H9 (cell line): ENCODE measurements at regions not wholly inside any gene's neighbourhood (a gene's known extent, or its start where the extent isn't known, plus 50 kb on each side); places are given as distances from the start of the nearest gene placed in this dataset.

ENCODE experiments used
- DNase-seq: peaks from one replicate; pipeline ENCODE4 v3.0.0-alpha.2; 2017
- H2AFZ ChIP-seq: one replicate; pipeline ENCODE4 v1.6.1; 2013; ENCODE audit warnings: mild to moderate bottlenecking, low read length, control low read depth, moderate library complexity
- H2AK5ac ChIP-seq: 2 replicates; pipeline ENCODE4 v1.6.1; 2013; ENCODE audit warnings: low read length, control low read depth, mixed read lengths; ENCODE audit not compliant: insufficient read length
- H2BK120ac ChIP-seq: one replicate; pipeline ENCODE4 v1.6.1; 2013; ENCODE audit warnings: low read depth, mild to moderate bottlenecking, low read length, control low read depth, inconsistent platforms; ENCODE audit not compliant: poor library complexity, severe bottlenecking
- H2BK12ac ChIP-seq: 2 replicates; pipeline ENCODE4 v1.6.1; 2013; ENCODE audit warnings: low read length, control low read depth, mixed read lengths, low read depth; ENCODE audit not compliant: insufficient read length
- H2BK15ac ChIP-seq: 2 replicates; pipeline ENCODE4 v1.6.1; 2013; ENCODE audit warnings: low read depth, low read length, control low read depth
- H2BK20ac ChIP-seq: one replicate; pipeline ENCODE4 v1.6.1; 2013; ENCODE audit warnings: low read depth, mild to moderate bottlenecking, low read length, control low read depth, inconsistent platforms; ENCODE audit not compliant: poor library complexity, severe bottlenecking
- H2BK5ac ChIP-seq: 2 replicates; pipeline ENCODE4 v1.6.1; 2013; ENCODE audit warnings: low read length, control low read depth, mixed read lengths; ENCODE audit not compliant: insufficient read length
- H3K14ac ChIP-seq: 2 replicates; pipeline ENCODE4 v1.6.1; 2013; ENCODE audit warnings: low read length, control low read depth; ENCODE audit not compliant: insufficient read depth
- H3K18ac ChIP-seq: 2 replicates; pipeline ENCODE4 v1.6.1; 2013; ENCODE audit warnings: low read depth, mild to moderate bottlenecking, mixed read lengths, low read length, control low read depth; ENCODE audit not compliant: insufficient read length
- H3K23ac ChIP-seq: 2 replicates; pipeline ENCODE4 v1.6.1; 2013; ENCODE audit warnings: low read length, control low read depth, mixed read lengths, low read depth; ENCODE audit not compliant: insufficient read length
- H3K23me2 ChIP-seq: 2 replicates; pipeline ENCODE4 v1.6.1; 2013; ENCODE audit warnings: low read depth, mild to moderate bottlenecking, mixed read lengths, low read length, control low read depth; ENCODE audit not compliant: insufficient read length, poor library complexity, severe bottlenecking
- H3K27ac ChIP-seq: 2 replicates; pipeline ENCODE4 v1.5.1; 2013; ENCODE audit warnings: low read length, control low read depth, mixed read lengths, low read depth; ENCODE audit not compliant: insufficient read length
- H3K27me3 ChIP-seq: 2 replicates; pipeline ENCODE4 v1.6.1; 2013; ENCODE audit warnings: low read length, control low read depth, inconsistent platforms; ENCODE audit not compliant: insufficient read depth
- H3K4ac ChIP-seq: 2 replicates; pipeline ENCODE4 v1.6.1; 2013; ENCODE audit warnings: low read depth, mild to moderate bottlenecking, control low read depth, inconsistent platforms, low read length, moderate library complexity
- H3K4me1 ChIP-seq: 2 replicates; pipeline ENCODE4 v1.6.1; 2013; ENCODE audit warnings: low read length, control low read depth, inconsistent platforms; ENCODE audit not compliant: insufficient read depth
- H3K4me2 ChIP-seq: 2 replicates; pipeline ENCODE4 v1.6.1; 2013; ENCODE audit warnings: low read length, control low read depth, mixed read lengths; ENCODE audit not compliant: insufficient read length, insufficient read depth
- H3K56ac ChIP-seq: 2 replicates; pipeline ENCODE4 v1.6.1; 2013; ENCODE audit warnings: low read depth, mild to moderate bottlenecking, mixed read lengths, low read length, control low read depth; ENCODE audit not compliant: insufficient read length
- H3K79me1 ChIP-seq: 2 replicates; pipeline ENCODE4 v1.6.1; 2013; ENCODE audit warnings: low read depth, mild to moderate bottlenecking, moderate library complexity, low read length, control low read depth, inconsistent platforms; ENCODE audit not compliant: insufficient read depth, poor library complexity, severe bottlenecking
- H3K79me2 ChIP-seq: 2 replicates; pipeline ENCODE4 v1.6.1; 2013; ENCODE audit warnings: low read length, control low read depth, inconsistent platforms; ENCODE audit not compliant: insufficient read depth
- H3K9ac ChIP-seq: 2 replicates; pipeline ENCODE4 v1.6.1; 2013; ENCODE audit warnings: low read length, control low read depth, mixed read lengths; ENCODE audit not compliant: insufficient read length; ENCODE audit errors: extremely low read depth
- H3K9me3 ChIP-seq: one replicate; pipeline ENCODE4 v1.6.1; 2013; ENCODE audit warnings: low read depth, low read length, inconsistent platforms; ENCODE audit not compliant: control insufficient read depth
- H3T11ph ChIP-seq: one replicate; pipeline ENCODE4 v1.6.1; 2013; ENCODE audit warnings: mild to moderate bottlenecking, low read length, control low read depth, inconsistent platforms
- H4K20me1 ChIP-seq: one replicate; pipeline ENCODE4 v1.6.1; 2013; ENCODE audit not compliant: control insufficient read depth, insufficient read length, insufficient read depth
- H4K5ac ChIP-seq: 2 replicates; pipeline ENCODE4 v1.6.1; 2013; ENCODE audit warnings: low read depth, mild to moderate bottlenecking, mixed read lengths, low read length, control low read depth; ENCODE audit not compliant: insufficient read length
- H4K8ac ChIP-seq: replicated peaks from 2 replicates; pipeline ENCODE4 v1.6.1; 2013; ENCODE audit warnings: low read length, control low read depth, mixed read lengths, low read depth; ENCODE audit not compliant: insufficient read length
- H4K91ac ChIP-seq: 2 replicates; pipeline ENCODE4 v1.6.1; 2013; ENCODE audit warnings: low read depth, mild to moderate bottlenecking, moderate library complexity, mixed read lengths, low read length, control low read depth; ENCODE audit not compliant: insufficient read length
- H3K27ac Mint-ChIP-seq, 3 experiments: 2 replicates in 2 of 3; 3 replicates in 1 of 3; pipeline ENCODE4 v1.8.0; 2020 to 2021; ENCODE audit warnings: mixed read lengths in 3 of 3, mild to moderate bottlenecking in 1 of 3, moderate library complexity in 1 of 3
- H3K27me3 Mint-ChIP-seq: 2 replicates; pipeline ENCODE4 v1.8.0; 2021; ENCODE audit warnings: low read depth, mild to moderate bottlenecking, moderate library complexity, mixed read lengths
- H3K36me3 Mint-ChIP-seq, 3 experiments: 2 replicates in 2 of 3; 3 replicates in 1 of 3; pipeline ENCODE4 v1.8.0; 2020 to 2021; ENCODE audit warnings: low read depth in 3 of 3, mixed read lengths in 3 of 3; ENCODE audit not compliant: insufficient read depth in 1 of 3
- H3K4me1 Mint-ChIP-seq, 2 experiments: 2 replicates each; pipeline ENCODE4 v1.8.0; 2020; ENCODE audit warnings: mixed read lengths in 2 of 2
- H3K4me3 Mint-ChIP-seq, 2 experiments: 2 replicates in 1 of 2; 3 replicates in 1 of 2; pipeline ENCODE4 v1.8.0; 2020 to 2021; ENCODE audit warnings: mild to moderate bottlenecking in 2 of 2, mixed read lengths in 2 of 2, moderate library complexity in 1 of 2
- H3K9me3 Mint-ChIP-seq, 2 experiments: 2 replicates in 1 of 2; 3 replicates in 1 of 2; pipeline ENCODE4 v1.8.0; 2020; ENCODE audit warnings: mild to moderate bottlenecking in 2 of 2, mixed read lengths in 2 of 2, moderate library complexity in 1 of 2
- WGBS: extraction: QIAGEN DNeasy Blood & Tissue Kit; methylation state at CpG from one replicate; pipeline ENCODE4 v1.1.7; 2013; ENCODE audit warnings: missing lambda C conversion rate, low lambda C conversion rate, mixed read lengths; ENCODE audit not compliant: insufficient read length; ENCODE audit errors: extremely low coverage; 5-methylcytosine and 5-hydroxymethylcytosine counted together
- TF ChIP-seq, protein P1 (sequence below): fragments of 200-600 bp; sonication (generic); conservative IDR thresholded peaks from 3 replicates; pipeline ENCODE4 v1.8.0; 2021; ENCODE audit warnings: antibody characterized with exemption, mild to moderate bottlenecking

DNA sequence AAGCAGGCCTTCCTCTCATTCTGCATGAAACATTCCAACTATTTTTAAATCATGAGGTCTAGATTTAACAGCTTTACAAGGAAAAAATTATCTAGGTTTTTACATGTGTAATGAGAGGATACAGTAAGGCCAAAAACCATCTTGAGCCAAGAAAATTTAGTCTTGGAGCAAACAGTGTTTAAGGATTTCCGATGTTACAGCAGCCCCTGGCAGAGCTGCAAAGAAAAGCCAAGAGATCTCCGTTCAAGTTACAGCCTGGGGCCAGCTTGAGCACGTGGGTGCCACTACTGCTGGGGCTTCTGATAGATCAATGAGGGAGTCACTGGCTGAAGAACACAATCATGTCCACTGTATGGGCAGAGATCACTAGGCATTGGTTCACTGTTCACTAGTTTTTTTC is 156.2 kb downstream of the EVX1 start:
- H3K4me1 ChIP-seq = no peaks in the 10 kb centered on the region
- no peak overlapping the region for H2BK5ac ChIP-seq
- H2BK20ac ChIP-seq = no peak overlapping the region
- Mint-ChIP-seq H3K27me3 (peaks cover 9% of the 10 kb centered on the region), H3K4me1 (0 out of 4 replicates have a peak, but pooled peaks cover 0 to 2% of the 10 kb centered on the region in 2 experiments), H3K4me3 (no peak overlapping the region), H3K36me3 (no peaks in the 10 kb centered on the region), H3K9me3 (peaks cover 0 to 3% of the 10 kb centered on the region in 2 experiments; a peak in 2 of 5 replicates), H3K27ac (no peak overlapping the region; a peak in 1 of 7 replicates)
- TF ChIP-seq, protein P1, sequence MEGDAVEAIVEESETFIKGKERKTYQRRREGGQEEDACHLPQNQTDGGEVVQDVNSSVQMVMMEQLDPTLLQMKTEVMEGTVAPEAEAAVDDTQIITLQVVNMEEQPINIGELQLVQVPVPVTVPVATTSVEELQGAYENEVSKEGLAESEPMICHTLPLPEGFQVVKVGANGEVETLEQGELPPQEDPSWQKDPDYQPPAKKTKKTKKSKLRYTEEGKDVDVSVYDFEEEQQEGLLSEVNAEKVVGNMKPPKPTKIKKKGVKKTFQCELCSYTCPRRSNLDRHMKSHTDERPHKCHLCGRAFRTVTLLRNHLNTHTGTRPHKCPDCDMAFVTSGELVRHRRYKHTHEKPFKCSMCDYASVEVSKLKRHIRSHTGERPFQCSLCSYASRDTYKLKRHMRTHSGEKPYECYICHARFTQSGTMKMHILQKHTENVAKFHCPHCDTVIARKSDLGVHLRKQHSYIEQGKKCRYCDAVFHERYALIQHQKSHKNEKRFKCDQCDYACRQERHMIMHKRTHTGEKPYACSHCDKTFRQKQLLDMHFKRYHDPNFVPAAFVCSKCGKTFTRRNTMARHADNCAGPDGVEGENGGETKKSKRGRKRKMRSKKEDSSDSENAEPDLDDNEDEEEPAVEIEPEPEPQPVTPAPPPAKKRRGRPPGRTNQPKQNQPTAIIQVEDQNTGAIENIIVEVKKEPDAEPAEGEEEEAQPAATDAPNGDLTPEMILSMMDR = no peak
- H3K27me3 ChIP-seq = no peaks in the 10 kb centered on the region
- no peaks in the 10 kb centered on the region for H3K79me1 ChIP-seq
- no peak overlapping the region for H2BK12ac ChIP-seq
- no CpG with 5 or more reads among the region's 3 CpGs for WGBS
- no peak overlapping the region for H3T11ph ChIP-seq
- H3K4ac ChIP-seq = no peak overlapping the region
- H3K56ac ChIP-seq = no peak overlapping the region
- no peak overlapping the region for H2BK120ac ChIP-seq
- DNase-seq = no peak
- H3K4me2 ChIP-seq = no peak overlapping the region
- H3K79me2 ChIP-seq = no peaks in the 10 kb centered on the region
- no peak overlapping the region for H4K5ac ChIP-seq
- H3K18ac ChIP-seq = no peak overlapping the region
- H3K14ac ChIP-seq = no peak overlapping the region
- H3K9ac ChIP-seq = no peak overlapping the region
- no peak overlapping the region for H3K23ac ChIP-seq
- H4K91ac ChIP-seq = no peak overlapping the region
- no peak overlapping the region for H2AK5ac ChIP-seq
- no peaks in the 10 kb centered on the region for H4K20me1 ChIP-seq
- no peak overlapping the region for H4K8ac ChIP-seq
- H3K27ac ChIP-seq = no peak overlapping the region
- no peaks in the 10 kb centered on the region for H3K23me2 ChIP-seq
- H2BK15ac ChIP-seq = no peak overlapping the region
- no peaks in the 10 kb centered on the region for H3K9me3 ChIP-seq
- no peak overlapping the region for H2AFZ ChIP-seq
